Endothelial cell (in vitro differentiated cells): ENCODE measurements at regions not wholly inside any gene's neighbourhood (a gene's known extent, or its start where the extent isn't known, plus 50 kb on each side); places are given as distances from the start of the nearest gene placed in this dataset.

Experiments used
- DNase-seq: peaks from one replicate; pipeline ENCODE4 v3.0.0; 2021; ENCODE audit warnings: low spot score
- H3K27ac Mint-ChIP-seq: one replicate; pipeline ENCODE4 v1.8.0; 2021; ENCODE audit warnings: mixed read lengths, inconsistent platforms; ENCODE audit not compliant: unreplicated experiment
- H3K27me3 Mint-ChIP-seq: one replicate; pipeline ENCODE4 v1.8.0; 2021; ENCODE audit warnings: mild to moderate bottlenecking, moderate library complexity, mixed read lengths, inconsistent platforms; ENCODE audit not compliant: unreplicated experiment
- H3K36me3 Mint-ChIP-seq: one replicate; pipeline ENCODE4 v1.8.0; 2021; ENCODE audit warnings: mild to moderate bottlenecking, low read depth, mixed read lengths, inconsistent platforms; ENCODE audit not compliant: unreplicated experiment
- H3K4me1 Mint-ChIP-seq: one replicate; pipeline ENCODE4 v1.8.0; 2021; ENCODE audit warnings: mild to moderate bottlenecking, mixed read lengths, inconsistent platforms; ENCODE audit not compliant: unreplicated experiment
- H3K4me3 Mint-ChIP-seq: one replicate; pipeline ENCODE4 v1.8.0; 2021; ENCODE audit warnings: mild to moderate bottlenecking, mixed read lengths, inconsistent platforms; ENCODE audit not compliant: unreplicated experiment
- H3K9me3 Mint-ChIP-seq: one replicate; pipeline ENCODE4 v1.8.0; 2021; ENCODE audit warnings: mixed read lengths, inconsistent platforms; ENCODE audit not compliant: unreplicated experiment
- TF ChIP-seq, protein P1 (sequence below): fragments of 200-600 bp; sonication (generic); IDR thresholded peaks from one replicate; pipeline ENCODE4 v1.5.0; 2021; ENCODE audit warnings: antibody characterized with exemption; ENCODE audit not compliant: unreplicated experiment

GRCh38 chr2:118255771-118256372 is 167.6 kb downstream of the INSIG2 start:
- no peak overlapping the region for H3K27ac Mint-ChIP-seq
- no peak overlapping the region for H3K4me3 Mint-ChIP-seq
- no peaks in the 10 kb centered on the region for H3K9me3 Mint-ChIP-seq
- peaks cover 2% of the 10 kb centered on the region for H3K27me3 Mint-ChIP-seq
- no peak for DNase-seq
- TF ChIP-seq, protein P1, sequence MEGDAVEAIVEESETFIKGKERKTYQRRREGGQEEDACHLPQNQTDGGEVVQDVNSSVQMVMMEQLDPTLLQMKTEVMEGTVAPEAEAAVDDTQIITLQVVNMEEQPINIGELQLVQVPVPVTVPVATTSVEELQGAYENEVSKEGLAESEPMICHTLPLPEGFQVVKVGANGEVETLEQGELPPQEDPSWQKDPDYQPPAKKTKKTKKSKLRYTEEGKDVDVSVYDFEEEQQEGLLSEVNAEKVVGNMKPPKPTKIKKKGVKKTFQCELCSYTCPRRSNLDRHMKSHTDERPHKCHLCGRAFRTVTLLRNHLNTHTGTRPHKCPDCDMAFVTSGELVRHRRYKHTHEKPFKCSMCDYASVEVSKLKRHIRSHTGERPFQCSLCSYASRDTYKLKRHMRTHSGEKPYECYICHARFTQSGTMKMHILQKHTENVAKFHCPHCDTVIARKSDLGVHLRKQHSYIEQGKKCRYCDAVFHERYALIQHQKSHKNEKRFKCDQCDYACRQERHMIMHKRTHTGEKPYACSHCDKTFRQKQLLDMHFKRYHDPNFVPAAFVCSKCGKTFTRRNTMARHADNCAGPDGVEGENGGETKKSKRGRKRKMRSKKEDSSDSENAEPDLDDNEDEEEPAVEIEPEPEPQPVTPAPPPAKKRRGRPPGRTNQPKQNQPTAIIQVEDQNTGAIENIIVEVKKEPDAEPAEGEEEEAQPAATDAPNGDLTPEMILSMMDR: no peak
- H3K4me1 Mint-ChIP-seq: peaks cover 9% of the 10 kb centered on the region
- H3K36me3 Mint-ChIP-seq: no peaks in the 10 kb centered on the region

DNA sequence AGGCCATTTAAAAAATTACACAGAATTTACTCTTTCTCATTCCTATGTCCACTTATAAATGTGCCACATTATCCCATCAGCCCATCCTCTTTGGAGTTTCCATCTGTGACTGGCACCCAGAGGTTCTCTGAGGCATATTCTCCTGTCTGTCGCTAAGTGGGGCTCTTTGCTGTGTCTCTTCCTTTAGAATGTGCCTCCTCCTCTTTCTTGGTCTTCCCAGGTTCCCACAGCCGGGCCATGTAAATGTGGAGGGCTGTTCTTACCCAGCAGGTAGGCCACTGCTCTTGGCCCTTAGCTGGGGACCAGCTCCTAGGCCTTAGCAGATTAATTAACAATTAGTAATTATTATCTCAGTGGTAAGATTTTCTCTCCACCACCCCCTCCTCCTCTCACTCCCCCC is 167.0 kb downstream of the INSIG2 start:
- no peak overlapping the region for H3K4me3 Mint-ChIP-seq
- H3K27ac Mint-ChIP-seq: no peak overlapping the region
- H3K27me3 Mint-ChIP-seq: peaks cover 2% of the 10 kb centered on the region
- TF ChIP-seq, protein P1: no peak
- no peaks in the 10 kb centered on the region for H3K36me3 Mint-ChIP-seq
- H3K4me1 Mint-ChIP-seq: peaks cover 9% of the 10 kb centered on the region
- no peaks in the 10 kb centered on the region for H3K9me3 Mint-ChIP-seq
- DNase-seq: no peak

- no peak overlapping the region for H3K27ac Mint-ChIP-seq
- no peak overlapping the region for H3K4me3 Mint-ChIP-seq
- H3K9me3 Mint-ChIP-seq: no peaks in the 10 kb centered on the region
- TF ChIP-seq, protein P1: no peak
- no peak for DNase-seq
- H3K36me3 Mint-ChIP-seq: no peaks in the 10 kb centered on the region
- peaks cover 4% of the 10 kb centered on the region for H3K27me3 Mint-ChIP-seq
- H3K4me1 Mint-ChIP-seq: peaks cover 9% of the 10 kb centered on the region
These were observed 165.8 kb downstream of the INSIG2 start for GRCh38 chr2:118254116-118254515.

GRCh38 chr2:118251427-118251826 is 163.2 kb downstream of the INSIG2 start:
- TF ChIP-seq, protein P1: no peak
- no peak for DNase-seq
- H3K4me1 Mint-ChIP-seq: peaks cover 9% of the 10 kb centered on the region
- H3K36me3 Mint-ChIP-seq: no peaks in the 10 kb centered on the region
- no peaks in the 10 kb centered on the region for H3K9me3 Mint-ChIP-seq
- H3K27me3 Mint-ChIP-seq: peaks cover 2% of the 10 kb centered on the region
- H3K27ac Mint-ChIP-seq: no peak overlapping the region
- no peak overlapping the region for H3K4me3 Mint-ChIP-seq

- peaks cover 9% of the 10 kb centered on the region for H3K4me1 Mint-ChIP-seq
These were observed 162.2 kb downstream of the INSIG2 start for GRCh38 chr2:118250463-118250862.

More at GRCh38 chr2:118250463-118250862, 162.2 kb downstream of the INSIG2 start:
- TF ChIP-seq, protein P1: no peak
- H3K9me3 Mint-ChIP-seq: no peaks in the 10 kb centered on the region
- H3K4me3 Mint-ChIP-seq: no peak overlapping the region
- H3K27me3 Mint-ChIP-seq: peaks cover 2% of the 10 kb centered on the region
- no peak overlapping the region for H3K27ac Mint-ChIP-seq
- no peak for DNase-seq
- H3K36me3 Mint-ChIP-seq: no peaks in the 10 kb centered on the region
